GM23338 (cell line): ENCODE measurements at regions not wholly inside any gene's neighbourhood (a gene's known extent, or its start where the extent isn't known, plus 50 kb on each side); places are given as distances from the start of the nearest gene placed in this dataset.

Source experiments
- ATAC-seq: fragments of 200-7000 bp; cut with Tn5 transposase; 3 replicates; pipeline ENCODE4 v1.9.1; 2020
- DNase-seq: peaks from one replicate; pipeline ENCODE4 v3.0.0-alpha.2; 2015; ENCODE audit warnings: low spot score
- H2AFZ ChIP-seq: fragments of 200-600 bp; sonication (generic); 2 replicates; pipeline ENCODE4 v1.8.0; 2016; ENCODE audit warnings: antibody characterized with exemption, mild to moderate bottlenecking, moderate library complexity
- H3F3A ChIP-seq: fragments of 200-600 bp; sonication (generic); replicated peaks from 2 replicates; pipeline ENCODE4 v1.8.0; 2017; ENCODE audit warnings: antibody characterized with exemption, mixed run types, low read depth
- H3K27ac ChIP-seq: fragments of 200-600 bp; sonication (generic); 2 replicates; pipeline ENCODE4 v1.6.1; 2016; ENCODE audit warnings: low read depth
- H3K27me3 ChIP-seq: fragments of 200-600 bp; sonication (generic); 2 replicates; pipeline ENCODE4 v1.8.0; 2016; ENCODE audit warnings: mild to moderate bottlenecking, mixed run types, moderate library complexity; ENCODE audit not compliant: insufficient read depth
- H3K36me3 ChIP-seq: fragments of 200-600 bp; sonication (generic); 2 replicates; pipeline ENCODE4 v1.8.0; 2016; ENCODE audit warnings: mild to moderate bottlenecking; ENCODE audit not compliant: insufficient read depth
- H3K4me1 ChIP-seq: fragments of 200-600 bp; sonication (generic); 2 replicates; pipeline ENCODE4 v1.8.0; 2016; ENCODE audit warnings: mild to moderate bottlenecking, moderate library complexity; ENCODE audit not compliant: insufficient read depth
- H3K4me2 ChIP-seq: fragments of 200-600 bp; sonication (generic); 2 replicates; pipeline ENCODE4 v1.7.1; 2017; ENCODE audit warnings: mixed run types
- H3K4me3 ChIP-seq: fragments of 200-600 bp; sonication (generic); 2 replicates; pipeline ENCODE4 v1.6.1; 2016; ENCODE audit warnings: mixed run types
- H3K79me2 ChIP-seq: fragments of 200-600 bp; sonication (generic); replicated peaks from 2 replicates; pipeline ENCODE4 v1.8.0; 2017; ENCODE audit warnings: mild to moderate bottlenecking; ENCODE audit not compliant: insufficient read depth
- H3K9me2 ChIP-seq: fragments of 200-600 bp; sonication (generic); 2 replicates; pipeline ENCODE4 v1.8.0; 2017; ENCODE audit not compliant: insufficient read depth
- H4K20me1 ChIP-seq: fragments of 200-600 bp; sonication (generic); replicated peaks from 2 replicates; pipeline ENCODE4 v1.8.0; 2017; ENCODE audit warnings: mild to moderate bottlenecking; ENCODE audit not compliant: insufficient read depth
- H3K27ac Mint-ChIP-seq: 2 replicates; pipeline ENCODE4 v1.8.0; 2020; ENCODE audit warnings: inconsistent platforms, mild to moderate bottlenecking, moderate library complexity, mixed read lengths
- H3K27me3 Mint-ChIP-seq: 3 replicates; pipeline ENCODE4 v1.8.0; 2022; ENCODE audit warnings: low read depth, mild to moderate bottlenecking, moderate library complexity, mixed read lengths, inconsistent platforms; ENCODE audit not compliant: insufficient read depth, poor library complexity
- H3K36me3 Mint-ChIP-seq: 3 replicates; pipeline ENCODE4 v1.8.0; 2021; ENCODE audit warnings: low read depth, mild to moderate bottlenecking, inconsistent platforms, moderate library complexity, mixed read lengths
- H3K4me1 Mint-ChIP-seq: 3 replicates; pipeline ENCODE4 v1.8.0; 2020; ENCODE audit warnings: mild to moderate bottlenecking, inconsistent platforms, mixed read lengths
- H3K4me3 Mint-ChIP-seq: 3 replicates; pipeline ENCODE4 v1.8.0; 2021; ENCODE audit warnings: moderate library complexity, mild to moderate bottlenecking, inconsistent platforms, mixed read lengths
- H3K9me3 Mint-ChIP-seq: 3 replicates; pipeline ENCODE4 v1.8.0; 2020; ENCODE audit warnings: moderate library complexity, mild to moderate bottlenecking, inconsistent platforms, mixed read lengths
- CREB1 ChIP-seq: fragments of 250-450 bp; sonication (Bioruptor Pico); IDR thresholded peaks from 2 replicates; pipeline ENCODE4 v1.5.0; 2020; ENCODE audit warnings: low read depth, mild to moderate bottlenecking, moderate library complexity
- CTCF ChIP-seq, 2 experiments: fragments of 200-600 bp in 1 of 2; sonication (generic) in 1 of 2; conservative IDR thresholded peaks; 2 replicates each; pipeline versions ENCODE4 v1.5.1 to v1.6.1; 2016 to 2017; ENCODE audit warnings: antibody characterized with exemption in 2 of 2, low read depth in 2 of 2, mild to moderate bottlenecking in 2 of 2, moderate library complexity in 1 of 2
- ETS1 ChIP-seq: IDR thresholded peaks from 2 replicates; pipeline ENCODE4 v1.6.1; 2016; ENCODE audit warnings: antibody characterized with exemption
- EZH2phosphoT487 ChIP-seq: fragments of 200-600 bp; sonication (generic); IDR thresholded peaks from one replicate; pipeline ENCODE4 v1.8.1; 2018; ENCODE audit warnings: antibody characterized with exemption; ENCODE audit not compliant: unreplicated experiment
- JUNB ChIP-seq: IDR thresholded peaks from one replicate; pipeline ENCODE4 v1.6.1; 2016; ENCODE audit warnings: antibody characterized with exemption; ENCODE audit not compliant: unreplicated experiment
- POLR2AphosphoS5 ChIP-seq: IDR thresholded peaks from 2 replicates; pipeline ENCODE4 v1.6.1; 2016; ENCODE audit warnings: antibody characterized with exemption, low read depth
- REST ChIP-seq: IDR thresholded peaks from one replicate; pipeline ENCODE4 v1.6.1; 2018; ENCODE audit warnings: antibody characterized with exemption; ENCODE audit not compliant: unreplicated experiment
- ZNF462 ChIP-seq: fragments of 250-450 bp; sonication (Bioruptor Pico); IDR thresholded peaks from 2 replicates; pipeline ENCODE4 v1.5.0; 2020; ENCODE audit warnings: mild to moderate bottlenecking, moderate library complexity

GRCh38 chr11:111172321-111172862, 73.1 kb upstream of the POU2AF2 start:
- no peaks in the 10 kb centered on the region for H3K27me3 ChIP-seq
- ATAC-seq, result no peak
- no peaks in the 10 kb centered on the region for H3K27me3 Mint-ChIP-seq

GRCh38 chr11:111170761-111171379, 74.7 kb upstream of the POU2AF2 start:
- no peaks in the 10 kb centered on the region for H3K79me2 ChIP-seq
- H3K36me3 Mint-ChIP-seq, result no peaks in the 10 kb centered on the region
- H3K9me3 Mint-ChIP-seq, result no peaks in the 10 kb centered on the region
- no peaks in the 10 kb centered on the region for H3K9me2 ChIP-seq
- H4K20me1 ChIP-seq, result no peaks in the 10 kb centered on the region
- H2AFZ ChIP-seq, result no peak overlapping the region
- H3K4me1 ChIP-seq, result peaks cover 5% of the 10 kb centered on the region; the same call in 1 of the 2 replicates
- H3K27me3 Mint-ChIP-seq, result no peaks in the 10 kb centered on the region
- H3K4me3 ChIP-seq, result no peak overlapping the region
- no peaks in the 10 kb centered on the region for H3K27me3 ChIP-seq
- H3K27ac Mint-ChIP-seq, result no peak overlapping the region
- no peak overlapping the region for H3K27ac ChIP-seq
- H3K4me1 Mint-ChIP-seq, result peaks cover 3% of the 10 kb centered on the region; the same call in 1 of the 3 replicates
- DNase-seq (no peak), ATAC-seq (no peak)
- no peak overlapping the region for H3K4me3 Mint-ChIP-seq
- no peak overlapping the region for H3K4me2 ChIP-seq
- no peaks in the 10 kb centered on the region for H3K36me3 ChIP-seq
- no peaks in the 10 kb centered on the region for H3F3A ChIP-seq
- TF ChIP-seq ZNF462 (CRISPR knock-in tag) (no peak), JUNB (no peak), CTCF (conservative IDR thresholded peaks at IDR 0.05; ENCODE audit: low read depth in 2 of 2) (no peak), CREB1 (CRISPR knock-in tag) (no peak), ETS1 (no peak), POLR2AphosphoS5 (no peak), REST (no peak), EZH2phosphoT487 (no peak)

More at GRCh38 chr11:111172321-111172862, 73.1 kb upstream of the POU2AF2 start:
- H3K4me2 ChIP-seq, result no peak overlapping the region
- Mint-ChIP-seq H3K27ac (no peak overlapping the region), H3K4me3 (no peak overlapping the region), H3K4me1 (peaks cover 3% of the 10 kb centered on the region; the same call in 1 of the 3 replicates), H3K36me3 (no peaks in the 10 kb centered on the region), H3K9me3 (no peaks in the 10 kb centered on the region)
- H3K4me3 ChIP-seq, result no peak overlapping the region
- no peaks in the 10 kb centered on the region for H4K20me1 ChIP-seq
- H3K9me2 ChIP-seq, result no peaks in the 10 kb centered on the region
- DNase-seq, result no peak
- no peak overlapping the region for H2AFZ ChIP-seq
- no peak overlapping the region for H3K27ac ChIP-seq
- no peaks in the 10 kb centered on the region for H3K79me2 ChIP-seq
- TF ChIP-seq JUNB, result no peak
- H3K36me3 ChIP-seq, result no peaks in the 10 kb centered on the region
- no peaks in the 10 kb centered on the region for H3F3A ChIP-seq
- H3K4me1 ChIP-seq, result peaks cover 5% of the 10 kb centered on the region; the same call in 1 of the 2 replicates
